GM21447 (cell line): ENCODE measurements at regions not wholly inside any gene's neighbourhood (a gene's known extent, or its start where the extent isn't known, plus 50 kb on each side); places are given as distances from the start of the nearest gene placed in this dataset.
"Not testable (repeated sequence)": the region's sequence is repeated elsewhere in the genome, so short reads cannot be mapped to it uniquely, and the experiment has no call there.

Experiments used
- ATAC-seq: cut with Tn5 transposase; IDR thresholded peaks from one replicate; pipeline ENCODE4 v1.9.1; 2021; ENCODE audit not compliant: unreplicated experiment

GRCh38 chr21:31417214-31417613 is 73.2 kb upstream of the TIAM1 start:
- not testable (repeated sequence) for ATAC-seq

- ATAC-seq = no peak
Observed at GRCh38 chr21:31416465-31416864, 72.4 kb upstream of the TIAM1 start.

DNA sequence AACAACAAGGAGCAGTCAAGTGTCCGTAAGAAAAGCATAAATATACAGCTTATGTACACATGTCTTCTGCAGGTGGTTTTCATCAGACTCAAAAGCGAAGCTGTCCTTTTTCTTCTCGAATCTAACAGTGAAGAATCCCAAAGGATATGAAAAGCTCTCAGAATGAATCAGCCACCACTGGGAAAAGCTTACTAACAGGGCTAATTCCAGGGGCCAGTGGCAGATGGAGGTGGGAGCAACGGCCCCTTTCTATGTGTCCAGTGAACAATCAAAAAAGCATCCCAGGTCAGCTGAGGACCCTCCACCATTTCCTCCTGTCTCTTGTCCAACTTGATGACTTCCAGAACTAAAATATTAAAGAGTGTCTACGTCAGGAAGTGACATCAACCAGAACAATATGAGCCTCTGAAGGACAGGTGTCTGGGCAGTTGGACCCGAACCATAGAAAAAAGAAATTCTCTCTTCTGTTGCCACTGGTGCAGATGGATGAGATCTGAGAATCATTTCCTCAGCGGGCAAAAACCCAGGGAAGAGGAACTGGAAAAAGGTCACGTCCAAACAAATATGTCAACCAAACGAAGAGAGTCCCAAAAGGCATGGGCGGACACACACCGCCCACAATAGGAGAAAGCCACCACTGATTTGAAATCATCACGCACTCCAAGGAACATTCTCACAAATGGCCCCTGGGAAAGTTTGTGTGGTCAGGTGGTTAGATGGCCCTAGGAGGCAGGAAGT is 70.4 kb upstream of the TIAM1 start:
- ATAC-seq = no peak

DNA sequence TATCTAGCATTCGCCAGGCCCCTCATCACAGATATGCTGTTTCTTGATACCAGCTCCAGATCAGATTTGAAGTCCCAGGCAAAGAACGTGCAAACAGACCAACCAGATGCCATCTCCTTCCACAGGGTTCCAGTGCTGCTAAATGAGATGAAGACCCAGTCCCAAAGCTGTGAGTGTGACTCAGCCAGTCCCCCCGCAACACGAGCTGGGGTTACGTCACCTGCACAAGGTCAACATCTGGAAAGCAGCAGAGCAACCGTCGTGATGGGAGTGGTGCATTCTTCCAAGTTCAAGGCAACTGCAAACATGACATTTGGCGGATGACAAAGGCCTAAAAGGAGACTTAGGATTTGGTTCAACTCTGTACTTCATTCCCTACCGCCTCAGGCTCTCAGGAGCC is 69.6 kb upstream of the TIAM1 start:
- ATAC-seq = no peak

DNA sequence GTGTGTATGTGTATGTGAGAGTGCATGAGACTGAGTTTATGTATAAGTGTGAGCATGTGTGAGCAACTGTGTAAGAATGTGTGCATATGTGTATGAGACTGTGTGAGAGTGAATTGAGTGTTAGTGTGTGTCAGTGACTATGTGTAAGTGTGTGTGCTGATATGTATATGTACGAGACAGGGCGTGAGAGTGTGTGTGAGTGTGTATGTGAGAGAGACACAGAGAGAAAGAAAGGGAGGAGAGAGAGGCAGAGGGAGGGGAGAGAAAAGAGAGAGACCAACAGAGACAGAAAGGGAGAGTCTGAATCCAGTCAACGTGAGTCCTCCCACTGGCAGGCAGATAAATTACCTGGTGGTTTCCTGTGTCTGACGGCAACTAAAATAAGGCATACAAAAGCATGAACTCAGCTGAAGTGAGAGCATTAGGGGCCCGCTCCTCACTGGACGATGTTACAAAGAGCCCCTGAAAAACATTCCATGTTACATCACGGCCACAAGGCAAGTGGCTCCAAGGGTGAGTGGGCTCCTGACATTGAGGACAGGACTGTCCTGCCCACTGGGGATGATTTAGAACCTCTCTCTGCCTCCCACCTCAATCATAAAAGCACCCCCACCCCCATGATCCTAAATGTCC is 66.6 kb upstream of the TIAM1 start:
- ATAC-seq = no peak

DNA sequence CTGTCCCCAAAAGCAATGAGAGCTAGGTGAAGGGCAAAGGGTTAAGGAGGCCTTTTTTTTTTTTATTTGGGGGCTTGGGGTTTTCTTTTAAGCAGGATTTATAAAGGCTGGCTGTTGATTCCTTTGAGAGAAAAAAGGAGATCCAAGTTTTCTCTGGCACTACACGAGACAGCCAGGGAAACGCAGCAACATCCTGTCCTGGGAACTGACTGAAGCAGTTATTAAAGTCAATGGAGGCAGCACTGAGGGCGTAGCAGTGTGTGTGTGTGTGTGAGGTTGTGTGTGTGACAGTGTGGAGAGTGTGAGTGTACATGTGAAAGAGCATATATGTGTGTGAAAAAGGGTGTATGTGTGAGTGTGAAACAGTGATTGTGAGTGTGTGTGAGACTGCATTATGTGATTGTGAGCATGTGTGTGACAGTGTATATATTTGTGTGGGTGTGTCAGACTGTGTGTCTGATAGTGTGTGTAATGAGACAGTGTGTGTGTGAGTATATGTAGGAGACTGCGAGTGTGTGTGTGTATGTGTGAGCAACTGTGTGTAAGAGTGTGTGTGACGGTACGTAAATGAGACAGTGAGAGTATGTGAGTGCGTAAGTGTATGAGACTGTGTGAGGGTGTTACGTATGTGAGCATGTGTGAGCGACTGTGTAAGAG is 65.9 kb upstream of the TIAM1 start:
- no peak for ATAC-seq

DNA sequence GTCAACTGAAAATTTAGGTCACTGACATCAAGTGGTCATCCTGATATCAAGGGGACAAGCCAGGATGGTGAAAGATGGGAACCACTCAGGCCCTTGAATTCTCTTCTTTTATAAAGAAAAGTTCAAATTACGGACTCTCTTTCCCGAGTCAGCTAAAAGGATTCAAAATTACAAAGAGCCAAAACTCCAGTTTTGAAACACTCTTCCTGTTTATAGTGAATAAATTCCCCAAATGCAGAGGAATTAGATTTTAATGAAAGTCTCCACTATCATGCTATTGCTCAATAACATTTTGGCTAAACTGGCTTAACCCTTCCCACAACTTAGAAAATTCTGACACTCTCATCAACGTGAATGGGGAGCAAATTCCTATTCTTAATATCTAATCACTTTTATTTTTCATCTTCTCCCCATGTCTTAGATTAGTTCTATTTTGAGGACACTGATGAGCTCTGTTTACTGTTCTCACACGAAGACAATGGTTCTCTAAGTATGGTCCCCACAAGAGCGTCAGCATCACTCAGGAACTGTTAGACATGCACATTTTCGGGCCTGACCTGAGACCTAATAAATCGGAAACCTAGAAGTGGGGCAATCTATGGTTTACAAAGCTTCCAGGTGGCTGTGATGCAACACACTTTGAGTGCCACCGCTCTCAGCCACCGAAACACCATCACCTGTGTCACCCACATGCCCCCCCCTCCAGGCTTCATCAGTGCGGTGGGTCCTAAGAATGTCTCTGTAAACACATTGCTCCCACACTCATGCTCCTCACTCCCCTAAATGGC is 64.4 kb upstream of the TIAM1 start:
- ATAC-seq = no peak

GRCh38 chr21:31406510-31406909 is 62.4 kb upstream of the TIAM1 start:
- no peak for ATAC-seq

DNA sequence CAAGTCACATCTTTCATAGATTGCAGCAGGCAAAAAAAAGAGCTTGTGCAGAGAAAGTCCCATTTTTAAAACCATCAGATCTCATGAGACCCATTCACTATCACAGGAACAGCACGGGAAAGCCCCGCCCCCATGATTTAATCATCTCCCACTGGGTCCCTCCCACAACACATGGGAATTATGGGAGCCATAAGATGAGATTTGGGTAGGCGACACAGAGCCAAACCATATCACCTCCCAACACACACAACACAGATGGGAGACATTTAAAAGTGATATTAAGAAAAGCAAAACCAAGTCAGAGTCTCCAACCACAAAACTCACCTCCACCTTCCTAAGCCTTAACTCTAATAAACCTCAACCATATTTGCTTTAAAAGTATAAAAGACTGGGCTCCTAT is 61.5 kb upstream of the TIAM1 start:
- no peak for ATAC-seq

DNA sequence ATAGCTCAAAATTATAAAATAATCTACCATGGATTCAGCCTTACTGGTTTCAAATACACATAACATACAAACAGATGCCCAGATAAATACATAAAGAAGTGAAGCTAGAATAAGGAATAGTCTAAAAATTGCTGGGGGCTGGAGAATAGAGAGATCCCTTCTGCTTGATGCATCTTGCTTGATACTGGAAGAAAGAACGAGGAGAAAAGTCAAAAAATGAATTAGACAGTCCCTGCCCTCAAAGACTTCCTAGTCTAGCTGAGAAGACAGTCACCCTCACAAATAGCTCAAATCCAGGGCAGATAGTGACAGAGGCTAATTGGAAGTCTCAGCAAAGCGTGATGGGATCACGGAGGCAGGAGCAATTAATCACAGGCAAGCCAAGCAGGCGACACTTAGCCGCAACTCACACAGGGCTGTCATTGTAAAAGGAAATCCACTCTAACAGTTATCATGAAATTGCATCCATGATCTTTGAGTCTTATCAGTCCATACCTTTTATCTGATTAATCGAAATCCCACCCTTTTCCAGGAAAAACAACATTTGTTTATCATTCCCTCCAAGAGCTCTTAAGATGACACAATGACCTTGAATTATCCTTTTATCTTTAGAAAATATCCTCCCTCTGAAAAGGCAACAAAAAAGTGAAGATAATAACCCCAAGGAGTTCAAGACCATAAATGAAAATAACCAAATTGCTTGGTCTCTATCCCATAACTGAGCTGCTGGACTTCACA is 59.7 kb upstream of the TIAM1 start:
- ATAC-seq = no peak

- no peak for ATAC-seq
Observed at GRCh38 chr21:31399591-31399990, 55.5 kb upstream of the TIAM1 start.

GRCh38 chr21:31398574-31398973 is 54.5 kb upstream of the TIAM1 start:
- no peak for ATAC-seq

DNA sequence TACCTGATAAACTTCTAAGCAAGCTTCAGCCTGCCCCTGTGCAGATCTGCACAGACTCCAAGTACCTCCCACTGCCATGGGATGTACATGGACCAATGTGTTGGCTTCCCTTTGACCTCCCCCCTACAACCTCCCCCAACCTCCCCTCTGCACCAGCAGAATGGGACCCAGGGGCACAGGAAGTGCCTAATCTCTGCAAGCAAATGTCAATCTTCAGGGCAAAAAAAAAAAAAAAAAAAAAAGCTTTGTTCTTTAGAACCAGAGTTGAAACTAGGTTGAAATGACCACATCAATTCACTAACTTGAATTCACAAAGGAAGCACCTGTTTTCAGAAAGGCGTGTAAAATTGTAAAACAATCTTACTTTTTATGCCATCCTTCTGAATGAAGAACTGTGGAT is 53.9 kb upstream of the TIAM1 start:
- no peak for ATAC-seq

DNA sequence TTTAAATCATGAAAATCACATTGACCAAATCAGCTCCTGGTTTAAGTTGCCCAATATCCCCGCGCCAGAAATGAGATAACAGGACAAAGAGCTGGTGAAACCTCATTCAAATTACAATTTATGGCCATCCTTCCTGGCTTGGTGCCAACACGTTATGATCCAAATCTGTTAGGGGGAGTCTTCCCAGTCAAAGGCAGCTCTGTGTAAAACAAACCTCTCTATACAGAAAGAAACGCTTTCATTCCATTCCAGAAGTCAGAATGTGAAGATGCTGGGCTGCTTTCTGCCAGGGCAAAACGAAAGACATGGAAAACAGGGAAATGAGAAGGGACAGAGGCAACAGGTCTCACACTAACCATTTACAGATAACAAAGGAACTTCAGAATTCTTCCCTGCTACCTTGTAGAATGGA is 53.5 kb upstream of the TIAM1 start:
- no peak for ATAC-seq

- no peak for ATAC-seq
Observed at GRCh38 chr21:31397030-31397429, 53.0 kb upstream of the TIAM1 start.

- no peak for ATAC-seq
Observed at GRCh38 chr21:31396399-31396798, 52.3 kb upstream of the TIAM1 start.

DNA sequence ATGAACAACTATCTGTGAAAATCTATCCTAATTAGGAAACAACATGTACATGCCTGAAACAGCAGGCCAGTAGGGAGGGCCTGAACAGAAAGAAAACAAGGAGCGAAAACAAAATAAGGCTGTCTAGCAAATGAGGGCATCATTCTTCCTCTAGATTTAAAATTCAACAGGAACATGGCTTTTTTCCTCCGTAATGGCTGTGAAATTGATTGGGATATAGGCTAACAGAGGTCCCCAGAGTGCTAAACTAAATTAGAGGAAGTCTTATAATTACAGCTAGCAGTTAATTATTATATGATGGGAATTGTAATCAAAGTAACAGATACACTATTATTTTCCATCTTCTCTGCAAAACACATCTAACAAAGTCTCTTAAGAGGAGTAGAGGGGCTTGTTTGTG is 51.7 kb upstream of the TIAM1 start:
- no peak for ATAC-seq

DNA sequence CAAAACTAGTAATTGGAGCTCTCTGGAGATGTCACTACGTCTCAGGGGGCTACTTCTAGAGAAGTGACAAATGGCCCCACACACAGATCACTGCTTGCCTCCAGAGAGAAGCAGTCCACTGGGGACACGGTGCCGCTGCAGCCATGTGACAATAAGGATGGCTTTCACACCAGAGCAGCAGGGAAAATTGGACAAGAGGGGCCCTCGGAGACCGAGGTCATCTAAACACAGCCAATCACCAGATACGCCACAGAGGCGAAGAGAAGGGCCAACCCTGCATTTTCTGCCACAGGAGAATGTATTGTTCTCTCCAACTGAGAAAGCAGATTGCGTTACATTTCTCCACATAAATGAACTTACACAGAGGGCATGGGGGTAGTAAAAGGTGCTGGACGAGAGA is 51.2 kb upstream of the TIAM1 start:
- no peak for ATAC-seq

DNA sequence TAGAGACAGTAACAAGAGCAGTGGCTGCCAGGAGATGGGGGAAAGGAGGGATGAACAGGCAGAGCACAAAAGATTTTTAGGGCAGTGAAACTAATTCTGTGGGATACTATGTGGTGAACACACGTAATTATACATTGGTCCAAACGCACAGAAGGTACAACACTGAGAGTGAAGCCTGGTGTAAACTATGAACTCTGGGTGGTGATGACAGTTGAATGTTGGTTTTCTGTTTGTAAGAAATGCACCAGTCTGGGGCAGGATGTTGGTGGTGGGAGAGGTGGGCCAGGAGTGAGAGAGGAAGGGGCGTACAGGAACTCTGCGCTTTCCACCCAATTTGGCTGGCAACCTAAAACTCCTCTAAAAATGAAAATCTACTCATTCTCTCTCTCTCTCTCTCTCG is 50.2 kb upstream of the TIAM1 start:
- no peak for ATAC-seq
